C4-2B (cell line): ENCODE measurements at regions not wholly inside any gene's neighbourhood (a gene's known extent, or its start where the extent isn't known, plus 50 kb on each side); places are given as distances from the start of the nearest gene placed in this dataset.

Experiments
- ZFX ChIP-seq: fragments of 450-650 bp; IDR thresholded peaks from 2 replicates; pipeline ENCODE4 v1.6.1; 2017
- TF ChIP-seq, protein P1 (sequence below): fragments of 450-650 bp; conservative IDR thresholded peaks from 2 replicates; pipeline ENCODE4 v1.5.1; 2017; ENCODE audit warnings: mild to moderate bottlenecking

- TF ChIP-seq, protein P1, sequence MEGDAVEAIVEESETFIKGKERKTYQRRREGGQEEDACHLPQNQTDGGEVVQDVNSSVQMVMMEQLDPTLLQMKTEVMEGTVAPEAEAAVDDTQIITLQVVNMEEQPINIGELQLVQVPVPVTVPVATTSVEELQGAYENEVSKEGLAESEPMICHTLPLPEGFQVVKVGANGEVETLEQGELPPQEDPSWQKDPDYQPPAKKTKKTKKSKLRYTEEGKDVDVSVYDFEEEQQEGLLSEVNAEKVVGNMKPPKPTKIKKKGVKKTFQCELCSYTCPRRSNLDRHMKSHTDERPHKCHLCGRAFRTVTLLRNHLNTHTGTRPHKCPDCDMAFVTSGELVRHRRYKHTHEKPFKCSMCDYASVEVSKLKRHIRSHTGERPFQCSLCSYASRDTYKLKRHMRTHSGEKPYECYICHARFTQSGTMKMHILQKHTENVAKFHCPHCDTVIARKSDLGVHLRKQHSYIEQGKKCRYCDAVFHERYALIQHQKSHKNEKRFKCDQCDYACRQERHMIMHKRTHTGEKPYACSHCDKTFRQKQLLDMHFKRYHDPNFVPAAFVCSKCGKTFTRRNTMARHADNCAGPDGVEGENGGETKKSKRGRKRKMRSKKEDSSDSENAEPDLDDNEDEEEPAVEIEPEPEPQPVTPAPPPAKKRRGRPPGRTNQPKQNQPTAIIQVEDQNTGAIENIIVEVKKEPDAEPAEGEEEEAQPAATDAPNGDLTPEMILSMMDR, result no peak
- TF ChIP-seq ZFX, result no peak
These were observed 123.2 kb upstream of the GC start for GRCh38 chr4:71907071-71907470.
